ENCODE measurements at regions not wholly inside any gene's neighbourhood (a gene's known extent, or its start where the extent isn't known, plus 50 kb on each side); places are given as distances from the start of the nearest gene placed in this dataset.

DNA sequence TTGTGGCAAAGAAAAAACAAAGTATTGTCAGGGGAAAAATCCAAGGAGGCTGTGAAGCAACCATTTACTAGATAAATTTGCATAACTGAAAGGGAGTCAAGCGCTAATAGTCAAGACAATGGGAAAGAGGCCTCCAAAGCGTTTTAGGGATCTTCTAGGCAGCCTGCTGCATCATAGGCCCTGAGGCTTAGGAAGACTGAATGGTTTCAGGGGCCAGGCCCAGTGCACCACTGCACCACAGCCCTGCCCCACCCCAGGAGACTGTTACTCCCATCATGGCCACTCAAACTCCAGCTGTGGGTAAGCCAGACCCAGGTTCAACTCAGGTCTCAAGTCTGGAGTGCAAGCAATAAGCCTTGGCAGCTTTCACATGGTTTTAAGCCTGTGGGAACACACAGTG is 362.9 kb downstream of the SH3BGRL start:
- TF ChIP-seq CTCF (conservative IDR thresholded peaks at IDR 0.05) (no peak), ZFX (IDR thresholded peaks at IDR 0.05) (no peak)
